ENCODE measurements at regions not wholly inside any gene's neighbourhood (a gene's known extent, or its start where the extent isn't known, plus 50 kb on each side); places are given as distances from the start of the nearest gene placed in this dataset.

DNA sequence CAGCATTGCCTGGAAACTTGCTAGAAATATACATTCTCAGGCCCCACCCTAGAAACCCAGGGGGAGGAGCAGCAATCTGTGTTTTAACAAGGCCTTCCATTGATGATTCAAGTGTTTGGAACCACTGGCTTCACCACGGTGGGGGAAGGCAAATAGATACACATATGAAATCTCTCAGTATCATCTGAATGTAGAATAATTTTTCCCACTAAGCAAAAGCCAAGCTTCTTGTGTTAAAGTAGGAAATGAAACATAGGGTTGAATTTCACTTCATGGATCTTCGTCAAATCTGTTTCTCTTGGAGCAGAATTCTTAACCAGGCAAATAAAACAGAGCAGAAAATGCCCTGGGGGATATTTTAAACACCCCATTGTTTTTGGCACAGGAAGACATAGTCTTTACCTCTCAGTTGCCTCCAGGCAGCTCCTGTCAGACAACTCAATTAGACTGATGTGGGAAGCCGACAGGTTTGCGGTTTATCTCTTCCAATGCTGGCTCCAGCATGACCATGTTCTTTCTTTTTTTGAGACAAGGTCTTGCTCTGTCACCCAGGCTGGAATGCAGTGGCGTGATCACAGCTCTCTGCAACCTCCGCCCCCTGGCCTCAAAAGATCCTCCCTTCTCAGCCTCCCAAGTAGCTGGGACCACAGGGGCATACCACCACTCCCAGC, 213.0 kb downstream of the FOXO1 start:
- Histone ChIP-seq H3K4me3 (no peak overlapping the region), H2AFZ (ENCODE audit: low read depth, low read length) (no peak overlapping the region), H3K9me3 (replicated peaks; ENCODE audit: control insufficient read depth, insufficient read depth, low read depth, low read length) (no peaks in the 10 kb centered on the region), H3K4me1 (replicated peaks in 1 of 2; ENCODE audit: control insufficient read depth in 2 of 2, insufficient read depth in 2 of 2, low read length in 2 of 2) (no peaks in the 10 kb centered on the region), H3K27me3 (ENCODE audit: control insufficient read depth in 2 of 2, insufficient read depth in 2 of 2, low read length in 2 of 2) (no peaks in the 10 kb centered on the region; a peak in 1 of 5 replicates), H3K36me3 (ENCODE audit: control insufficient read depth, insufficient read depth, low read length) (no peaks in the 10 kb centered on the region), H3K9ac (ENCODE audit: insufficient read depth in 1 of 2, low read depth in 2 of 2, low read length in 2 of 2) (no peak overlapping the region), H3K27ac (ENCODE audit: extremely low read depth, low read depth, low read length) (no peak overlapping the region), H3K9me1 (ENCODE audit: control insufficient read depth, insufficient read depth, low read length) (no peaks in the 10 kb centered on the region), H4K20me1 (replicated peaks; ENCODE audit: control insufficient read depth, insufficient read depth, low read length) (no peaks in the 10 kb centered on the region), H3K4me2 (ENCODE audit: insufficient read depth, low read length) (no peak overlapping the region), H3K79me2 (ENCODE audit: control insufficient read depth, insufficient read depth, low read length) (no peaks in the 10 kb centered on the region)
- no peak for FAIRE-seq
- in situ Hi-C loops (cut with MboI), result no loop called here
- BruUV-seq (replicated peaks), result no TSS peak
- intact Hi-C loops (cut with micrococcal nuclease), result no loop called here
- 0% methylated on average over 6 of the region's 6 CpGs for WGBS (ENCODE audit: insufficient coverage, low coverage, missing lambda C conversion rate)
- CTCF ChIA-PET (ENCODE audit: low intra/inter-chr PET ratio), result no interaction called here
- no peak for TF ChIP-seq ATF7 (IDR thresholded peaks at IDR 0.05)
- no peak for TF ChIP-seq ATF1 (CRISPR knock-in tag; IDR thresholded peaks at IDR 0.05)
- TF ChIP-seq ATF1 (tag; IDR thresholded peaks at IDR 0.05), result no peak
- no peak for TF ChIP-seq PHTF2 (CRISPR knock-in tag; IDR thresholded peaks at IDR 0.05)
- no peak for TF ChIP-seq MCM5 (IDR thresholded peaks at IDR 0.05; ENCODE audit: low read depth)
- TF ChIP-seq SRSF1 (IDR thresholded peaks at IDR 0.05; ENCODE audit: low read depth, low read length), result no peak
- TF ChIP-seq SMARCB1 (IDR thresholded peaks at IDR 0.05; ENCODE audit: insufficient read length, low read depth), result no peak
- no peak for TF ChIP-seq SNIP1 (IDR thresholded peaks at IDR 0.05; ENCODE audit: low read depth)
- TF ChIP-seq, protein P1, sequence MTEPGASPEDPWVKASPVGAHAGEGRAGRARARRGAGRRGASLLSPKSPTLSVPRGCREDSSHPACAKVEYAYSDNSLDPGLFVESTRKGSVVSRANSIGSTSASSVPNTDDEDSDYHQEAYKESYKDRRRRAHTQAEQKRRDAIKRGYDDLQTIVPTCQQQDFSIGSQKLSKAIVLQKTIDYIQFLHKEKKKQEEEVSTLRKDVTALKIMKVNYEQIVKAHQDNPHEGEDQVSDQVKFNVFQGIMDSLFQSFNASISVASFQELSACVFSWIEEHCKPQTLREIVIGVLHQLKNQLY (CRISPR knock-in tag; conservative IDR thresholded peaks at IDR 0.05), result no peak
- no peak for TF ChIP-seq EP300 (IDR thresholded peaks at IDR 0.05; ENCODE audit: low read length)
- POLR2A ChIA-PET, result no interaction called here
- DNase-seq (ENCODE audit: extremely low read depth in 1 of 4, low spot score in 3 of 4), result no peak
- no peak for ATAC-seq
